Ishikawa (cell line): ENCODE measurements at regions not wholly inside any gene's neighbourhood (a gene's known extent, or its start where the extent isn't known, plus 50 kb on each side); places are given as distances from the start of the nearest gene placed in this dataset.

ENCODE experiments used
- CEBPB ChIP-seq: IDR thresholded peaks from 2 replicates; pipeline ENCODE4 v1.6.1; 2012
- EP300 ChIP-seq: IDR thresholded peaks from 2 replicates; pipeline ENCODE4 v1.6.1; 2012; ENCODE audit warnings: borderline replicate concordance
- FOXM1 ChIP-seq: IDR thresholded peaks from 2 replicates; pipeline ENCODE4 v1.6.1; 2012; ENCODE audit warnings: low read depth, borderline replicate concordance
- NFIC ChIP-seq: IDR thresholded peaks from 2 replicates; pipeline ENCODE4 v1.6.1; 2012
- REST ChIP-seq: IDR thresholded peaks from 2 replicates; pipeline ENCODE4 v1.6.1; 2012; ENCODE audit warnings: low read depth, mild to moderate bottlenecking
- TAF1 ChIP-seq: IDR thresholded peaks from 2 replicates; pipeline ENCODE4 v1.6.1; 2012; ENCODE audit warnings: low read depth, mild to moderate bottlenecking
- TCF12 ChIP-seq: IDR thresholded peaks from 2 replicates; pipeline ENCODE4 v1.6.1; 2012; ENCODE audit warnings: low read depth
- YY1 ChIP-seq: IDR thresholded peaks from 2 replicates; pipeline ENCODE4 v1.6.1; 2012; ENCODE audit warnings: low read depth
- ZBTB7A ChIP-seq: IDR thresholded peaks from 2 replicates; pipeline ENCODE4 v1.6.1; 2012; ENCODE audit warnings: low read depth
- TF ChIP-seq, protein P1 (sequence below): IDR thresholded peaks from 2 replicates; pipeline ENCODE4 v1.6.1; 2012

- no peak for TF ChIP-seq FOXM1
- TF ChIP-seq EP300: no peak
- TF ChIP-seq YY1: no peak
- TF ChIP-seq, protein P1, sequence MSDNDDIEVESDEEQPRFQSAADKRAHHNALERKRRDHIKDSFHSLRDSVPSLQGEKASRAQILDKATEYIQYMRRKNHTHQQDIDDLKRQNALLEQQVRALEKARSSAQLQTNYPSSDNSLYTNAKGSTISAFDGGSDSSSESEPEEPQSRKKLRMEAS: no peak
- no peak for TF ChIP-seq REST
- TF ChIP-seq TCF12: no peak
- TF ChIP-seq CEBPB: no peak
- no peak for TF ChIP-seq TAF1
- TF ChIP-seq NFIC: no peak
- no peak for TF ChIP-seq ZBTB7A
Measured at GRCh38 chr6:23601811-23602345, 524.1 kb upstream of the NRSN1 start.
